PC-9 (cell line): ENCODE measurements at regions not wholly inside any gene's neighbourhood (a gene's known extent, or its start where the extent isn't known, plus 50 kb on each side); places are given as distances from the start of the nearest gene placed in this dataset.

Experiments
- CTCF ChIP-seq: fragments of 200-600 bp; sonication (generic); conservative IDR thresholded peaks from 2 replicates; pipeline ENCODE4 v1.6.1; 2017; ENCODE audit warnings: mixed run types, antibody characterized with exemption, mild to moderate bottlenecking, moderate library complexity
- EZH2 ChIP-seq: fragments of 200-600 bp; sonication (generic); IDR thresholded peaks from 2 replicates; pipeline ENCODE4 v1.8.0; 2017; ENCODE audit warnings: antibody characterized with exemption, low read depth

GRCh38 chr7:35499226-35499625 is 195.7 kb downstream of the HERPUD2 start:
- no peak for TF ChIP-seq CTCF
- no peak for TF ChIP-seq EZH2
